Body of pancreas (tissue), 4 donors: ENCODE measurements at regions not wholly inside any gene's neighbourhood (a gene's known extent, or its start where the extent isn't known, plus 50 kb on each side); places are given as distances from the start of the nearest gene placed in this dataset.

Source experiments
- POLR2A ChIP-seq, 3 donors: fragments of 450-650 bp; IDR thresholded peaks; one replicate each; pipeline ENCODE4 v1.6.1; 2016; ENCODE audit warnings: antibody characterized with exemption in 3 of 3, mild to moderate bottlenecking in 2 of 3
- TF ChIP-seq, protein P1 (sequence below), 7 experiments: fragments of 450-650 bp in 4 of 7; fragments of 200-600 bp in 3 of 7; sonication (generic) in 3 of 7; IDR thresholded peaks; one replicate each; pipeline ENCODE4 v1.5.1; 2016 to 2019; ENCODE audit warnings: antibody characterized with exemption in 7 of 7

DNA sequence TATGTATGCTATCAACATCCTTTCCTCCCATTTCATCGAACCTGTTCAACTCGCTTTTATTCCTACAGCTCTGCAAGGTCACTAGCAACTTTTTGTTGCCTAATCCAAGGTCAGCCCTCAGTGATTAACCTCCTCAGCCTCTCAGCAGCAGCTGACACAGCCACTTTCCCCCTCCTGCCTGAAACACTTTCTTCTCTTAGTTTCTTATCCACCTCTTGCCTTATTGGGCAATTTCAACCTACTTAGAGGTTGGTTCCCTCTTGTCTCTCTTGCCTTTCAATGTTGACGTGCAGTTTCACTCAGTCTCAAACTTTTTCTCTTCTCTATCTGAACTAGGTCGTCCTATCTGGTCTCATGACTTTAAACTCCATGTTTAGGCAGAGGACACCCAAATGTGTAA, 156.3 kb downstream of the C1orf94 start:
- TF ChIP-seq POLR2A (IDR thresholded peaks at IDR 0.05), result no peak
- TF ChIP-seq, protein P1, sequence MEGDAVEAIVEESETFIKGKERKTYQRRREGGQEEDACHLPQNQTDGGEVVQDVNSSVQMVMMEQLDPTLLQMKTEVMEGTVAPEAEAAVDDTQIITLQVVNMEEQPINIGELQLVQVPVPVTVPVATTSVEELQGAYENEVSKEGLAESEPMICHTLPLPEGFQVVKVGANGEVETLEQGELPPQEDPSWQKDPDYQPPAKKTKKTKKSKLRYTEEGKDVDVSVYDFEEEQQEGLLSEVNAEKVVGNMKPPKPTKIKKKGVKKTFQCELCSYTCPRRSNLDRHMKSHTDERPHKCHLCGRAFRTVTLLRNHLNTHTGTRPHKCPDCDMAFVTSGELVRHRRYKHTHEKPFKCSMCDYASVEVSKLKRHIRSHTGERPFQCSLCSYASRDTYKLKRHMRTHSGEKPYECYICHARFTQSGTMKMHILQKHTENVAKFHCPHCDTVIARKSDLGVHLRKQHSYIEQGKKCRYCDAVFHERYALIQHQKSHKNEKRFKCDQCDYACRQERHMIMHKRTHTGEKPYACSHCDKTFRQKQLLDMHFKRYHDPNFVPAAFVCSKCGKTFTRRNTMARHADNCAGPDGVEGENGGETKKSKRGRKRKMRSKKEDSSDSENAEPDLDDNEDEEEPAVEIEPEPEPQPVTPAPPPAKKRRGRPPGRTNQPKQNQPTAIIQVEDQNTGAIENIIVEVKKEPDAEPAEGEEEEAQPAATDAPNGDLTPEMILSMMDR (IDR thresholded peaks at IDR 0.05), result no peak
